ENCODE measurements at regions not wholly inside any gene's neighbourhood (a gene's known extent, or its start where the extent isn't known, plus 50 kb on each side); places are given as distances from the start of the nearest gene placed in this dataset.

DNA sequence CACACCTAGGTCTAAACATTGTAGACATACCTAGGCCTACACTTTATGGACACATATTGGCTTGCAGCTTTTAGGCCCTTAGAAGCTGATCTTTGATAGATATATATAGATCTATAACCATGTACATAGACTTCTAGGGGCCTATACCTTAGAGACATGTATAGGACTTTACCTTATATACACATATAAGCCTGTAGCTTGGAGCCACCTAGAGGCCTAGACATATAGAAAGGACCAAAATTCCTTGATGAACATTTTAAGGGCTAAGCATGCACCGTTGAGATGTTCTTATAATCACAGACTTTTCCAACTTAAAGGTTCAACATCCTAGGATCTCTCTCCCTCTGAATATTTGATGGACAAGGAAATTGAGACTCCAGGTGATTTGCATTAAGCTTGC lies 371.7 kb upstream of the SASH1 start:
- Histone ChIP-seq H3K56ac (ENCODE audit: extremely low read depth, insufficient read depth, low read length) (no peak overlapping the region), H3K18ac (ENCODE audit: low read depth, low read length) (no peak overlapping the region), H3K27ac (ENCODE audit: insufficient read depth, low read length) (no peak overlapping the region), H4K91ac (ENCODE audit: insufficient read depth, low read depth, low read length) (no peak overlapping the region), H4K8ac (ENCODE audit: low read depth in 2 of 2, low read length in 2 of 2) (no peak overlapping the region), H2BK20ac (ENCODE audit: low read depth, low read length) (no peak overlapping the region), H3K9ac (ENCODE audit: low read depth, low read length) (no peak overlapping the region), H3K14ac (replicated peaks; ENCODE audit: low read depth, low read length) (no peak overlapping the region), H2AK5ac (ENCODE audit: low read depth, low read length) (no peak overlapping the region), H3K9me1 (ENCODE audit: insufficient read depth, low read length) (no peaks in the 10 kb centered on the region), H2BK15ac (ENCODE audit: low read depth, low read length) (no peak overlapping the region), H2AK9ac (replicated peaks; ENCODE audit: low read depth, low read length, poor library complexity) (no peak overlapping the region), H3K36me3 (ENCODE audit: control insufficient read depth, insufficient read depth, low read length) (no peaks in the 10 kb centered on the region), H3K4me2 (ENCODE audit: low read depth, low read length) (no peak overlapping the region), H3K9me3 (ENCODE audit: control insufficient read depth, insufficient read depth, low read length) (no peaks in the 10 kb centered on the region), H3K4me1 (ENCODE audit: control insufficient read depth, insufficient read depth, low read length) (no peaks in the 10 kb centered on the region), H2BK5ac (ENCODE audit: low read depth, low read length, poor library complexity, severe bottlenecking) (no peak overlapping the region), H3K27me3 (ENCODE audit: control insufficient read depth, insufficient read depth, low read length) (no peaks in the 10 kb centered on the region; the same call in 1 of the 2 replicates), H4K5ac (ENCODE audit: low read depth, low read length) (no peak overlapping the region), H4K20me1 (ENCODE audit: insufficient read depth, low read length) (no peaks in the 10 kb centered on the region), H3K4ac (ENCODE audit: low read depth, low read length) (no peak overlapping the region), H3K79me1 (ENCODE audit: low read depth in 1 of 2, low read length in 2 of 2) (no peaks in the 10 kb centered on the region), H3K23ac (ENCODE audit: low read depth, low read length) (no peak overlapping the region), H2BK120ac (ENCODE audit: low read depth, low read length) (no peak overlapping the region), H3K4me3 (ENCODE audit: insufficient read depth, low read depth, low read length) (no peak overlapping the region), H2AFZ (replicated peaks; ENCODE audit: low read length, poor library complexity) (no peak overlapping the region)
- TF ChIP-seq MXI1 (IDR thresholded peaks at IDR 0.05; ENCODE audit: borderline replicate concordance, low read depth, low read length) (no peak), FOS (IDR thresholded peaks at IDR 0.05; ENCODE audit: low read depth, low read length) (no peak), RFX5 (IDR thresholded peaks at IDR 0.05; ENCODE audit: low read depth, low read length) (no peak), MAFK (IDR thresholded peaks at IDR 0.05; ENCODE audit: low read depth, low read length) (no peak), RAD21 (IDR thresholded peaks at IDR 0.05; ENCODE audit: low read length) (peak; percentile 44), POLR2A (IDR thresholded peaks at IDR 0.05; ENCODE audit: low read depth, low read length) (no peak)
- TF ChIP-seq, protein P1, sequence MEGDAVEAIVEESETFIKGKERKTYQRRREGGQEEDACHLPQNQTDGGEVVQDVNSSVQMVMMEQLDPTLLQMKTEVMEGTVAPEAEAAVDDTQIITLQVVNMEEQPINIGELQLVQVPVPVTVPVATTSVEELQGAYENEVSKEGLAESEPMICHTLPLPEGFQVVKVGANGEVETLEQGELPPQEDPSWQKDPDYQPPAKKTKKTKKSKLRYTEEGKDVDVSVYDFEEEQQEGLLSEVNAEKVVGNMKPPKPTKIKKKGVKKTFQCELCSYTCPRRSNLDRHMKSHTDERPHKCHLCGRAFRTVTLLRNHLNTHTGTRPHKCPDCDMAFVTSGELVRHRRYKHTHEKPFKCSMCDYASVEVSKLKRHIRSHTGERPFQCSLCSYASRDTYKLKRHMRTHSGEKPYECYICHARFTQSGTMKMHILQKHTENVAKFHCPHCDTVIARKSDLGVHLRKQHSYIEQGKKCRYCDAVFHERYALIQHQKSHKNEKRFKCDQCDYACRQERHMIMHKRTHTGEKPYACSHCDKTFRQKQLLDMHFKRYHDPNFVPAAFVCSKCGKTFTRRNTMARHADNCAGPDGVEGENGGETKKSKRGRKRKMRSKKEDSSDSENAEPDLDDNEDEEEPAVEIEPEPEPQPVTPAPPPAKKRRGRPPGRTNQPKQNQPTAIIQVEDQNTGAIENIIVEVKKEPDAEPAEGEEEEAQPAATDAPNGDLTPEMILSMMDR (conservative IDR thresholded peaks at IDR 0.05; ENCODE audit: low read depth, low read length) = peak; percentile 18; the same call in 1 of the 2 replicates
- WGBS, 2 experiments (ENCODE audit: extremely low coverage in 2 of 2, insufficient read length in 1 of 2) = no CpG with 5 or more reads among the region's 1 CpG
- DNase-seq = peak; percentile 5
- dilution Hi-C loops (cut with HindIII; ENCODE audit: low sequenced_read_pairs, unreplicated experiment) = no loop called here
- intact Hi-C loops (cut with micrococcal nuclease) = loop anchor here (2.0 kb wide), 1 partner anchor 464 kb away; no protein-coding TSS in a partner anchor
- ChIA-PET POLR2A (ENCODE audit: unreplicated experiment) (no interaction called here), CTCF (interaction anchor here (0.6 to 1.2 kb wide), 2 partner anchors 54 to 464 kb away, joined by 4 read pairs; no protein-coding TSS in a partner anchor)
- ATAC-seq (ENCODE audit: low read depth) = no peak
- in situ Hi-C loops (cut with MboI; ENCODE audit: low sequenced_read_pairs) = no loop called here
- BruUV-seq (replicated peaks) = no TSS peak

All from IMR-90 (cell line).